ENCODE measurements at regions not wholly inside any gene's neighbourhood (a gene's known extent, or its start where the extent isn't known, plus 50 kb on each side); places are given as distances from the start of the nearest gene placed in this dataset.

- TF ChIP-seq CTCF (IDR thresholded peaks at IDR 0.05) = no peak
- no peak for TF ChIP-seq POLR2A (IDR thresholded peaks at IDR 0.05)
- no peak for TF ChIP-seq POLR2AphosphoS5 (IDR thresholded peaks at IDR 0.05)
- no peak for TF ChIP-seq EP300 (IDR thresholded peaks at IDR 0.05; ENCODE audit: low read depth)
Observed at GRCh38 chr6:159609652-159610178, 83.3 kb downstream of the SOD2 start.

Measured in transverse colon (tissue), 4 donors.